IPS-20b (cell line): ENCODE measurements at regions not wholly inside any gene's neighbourhood (a gene's known extent, or its start where the extent isn't known, plus 50 kb on each side); places are given as distances from the start of the nearest gene placed in this dataset.

Experiments used
- H3K27ac ChIP-seq: one replicate; pipeline ENCODE4 v1.5.1; 2013; ENCODE audit warnings: low read length
- H3K27me3 ChIP-seq: 2 replicates; pipeline ENCODE4 v1.6.1; 2013; ENCODE audit warnings: mild to moderate bottlenecking, low read length, inconsistent platforms; ENCODE audit not compliant: insufficient read depth
- H3K36me3 ChIP-seq: 2 replicates; pipeline ENCODE4 v1.6.1; 2013; ENCODE audit warnings: low read depth, mild to moderate bottlenecking, inconsistent platforms, low read length, moderate library complexity; ENCODE audit not compliant: insufficient read depth
- H3K4me1 ChIP-seq: 2 replicates; pipeline ENCODE4 v1.6.1; 2013; ENCODE audit warnings: mild to moderate bottlenecking, control low read depth, inconsistent platforms, low read length, moderate library complexity; ENCODE audit not compliant: insufficient read depth
- H3K4me3 ChIP-seq: 2 replicates; pipeline ENCODE4 v1.5.1; 2013; ENCODE audit warnings: mild to moderate bottlenecking, low read length, inconsistent platforms
- H3K9ac ChIP-seq: 2 replicates; pipeline ENCODE4 v1.6.1; 2013; ENCODE audit warnings: low read depth, mild to moderate bottlenecking, inconsistent platforms, low read length, moderate library complexity
- H3K9me3 ChIP-seq: 2 replicates; pipeline ENCODE4 v1.6.1; 2013; ENCODE audit warnings: mild to moderate bottlenecking, low read depth, low read length, inconsistent platforms; ENCODE audit not compliant: insufficient read depth

- Histone ChIP-seq H3K27me3 (no peaks in the 10 kb centered on the region), H3K9ac (no peak overlapping the region), H3K27ac (no peak overlapping the region), H3K9me3 (no peaks in the 10 kb centered on the region), H3K36me3 (no peaks in the 10 kb centered on the region), H3K4me1 (no peaks in the 10 kb centered on the region), H3K4me3 (no peak overlapping the region)
These were observed 592.5 kb downstream of the PCDH18 start for GRCh38 chr4:136939781-136940180.

GRCh38 chr4:136935871-136936270 is 596.4 kb downstream of the PCDH18 start:
- H3K27ac ChIP-seq = no peak overlapping the region
- H3K27me3 ChIP-seq = no peaks in the 10 kb centered on the region
- no peaks in the 10 kb centered on the region for H3K9me3 ChIP-seq
- no peak overlapping the region for H3K9ac ChIP-seq
- H3K36me3 ChIP-seq = no peaks in the 10 kb centered on the region
- no peaks in the 10 kb centered on the region for H3K4me1 ChIP-seq
- H3K4me3 ChIP-seq = no peak overlapping the region

GRCh38 chr4:136935305-136935704 is 597.0 kb downstream of the PCDH18 start:
- Histone ChIP-seq H3K9ac (no peak overlapping the region), H3K27me3 (no peaks in the 10 kb centered on the region), H3K4me3 (no peak overlapping the region), H3K36me3 (no peaks in the 10 kb centered on the region), H3K9me3 (no peaks in the 10 kb centered on the region), H3K27ac (no peak overlapping the region), H3K4me1 (no peaks in the 10 kb centered on the region)

GRCh38 chr4:136934601-136935000 is 597.7 kb downstream of the PCDH18 start:
- Histone ChIP-seq H3K4me3 (no peak overlapping the region), H3K36me3 (no peaks in the 10 kb centered on the region), H3K9me3 (no peaks in the 10 kb centered on the region), H3K27ac (no peak overlapping the region), H3K4me1 (no peaks in the 10 kb centered on the region), H3K9ac (no peak overlapping the region), H3K27me3 (no peaks in the 10 kb centered on the region)

GRCh38 chr4:136931781-136932180 is 600.5 kb downstream of the PCDH18 start:
- Histone ChIP-seq H3K4me1 (no peaks in the 10 kb centered on the region), H3K27me3 (no peaks in the 10 kb centered on the region), H3K27ac (no peak overlapping the region), H3K4me3 (no peak overlapping the region), H3K9ac (no peak overlapping the region), H3K36me3 (no peaks in the 10 kb centered on the region), H3K9me3 (no peaks in the 10 kb centered on the region)

GRCh38 chr4:136928957-136929411 is 603.3 kb downstream of the PCDH18 start:
- Histone ChIP-seq H3K36me3 (no peaks in the 10 kb centered on the region), H3K4me1 (no peaks in the 10 kb centered on the region), H3K4me3 (no peak overlapping the region), H3K9ac (no peak overlapping the region), H3K9me3 (no peaks in the 10 kb centered on the region), H3K27ac (no peak overlapping the region), H3K27me3 (no peaks in the 10 kb centered on the region)

- Histone ChIP-seq H3K27ac (no peak overlapping the region), H3K4me3 (no peak overlapping the region), H3K27me3 (no peaks in the 10 kb centered on the region), H3K9ac (no peak overlapping the region), H3K9me3 (no peaks in the 10 kb centered on the region), H3K36me3 (no peaks in the 10 kb centered on the region), H3K4me1 (no peaks in the 10 kb centered on the region)
These were observed 605.1 kb downstream of the PCDH18 start for GRCh38 chr4:136927172-136927571.

- H3K27me3 ChIP-seq = no peaks in the 10 kb centered on the region
- no peak overlapping the region for H3K4me3 ChIP-seq
- H3K36me3 ChIP-seq = no peaks in the 10 kb centered on the region
- H3K27ac ChIP-seq = no peak overlapping the region
- no peaks in the 10 kb centered on the region for H3K4me1 ChIP-seq
- no peaks in the 10 kb centered on the region for H3K9me3 ChIP-seq
- no peak overlapping the region for H3K9ac ChIP-seq
These were observed 607.1 kb downstream of the PCDH18 start for GRCh38 chr4:136925203-136925602.

- no peaks in the 10 kb centered on the region for H3K27me3 ChIP-seq
- H3K4me1 ChIP-seq = no peaks in the 10 kb centered on the region
- H3K27ac ChIP-seq = no peak overlapping the region
- no peak overlapping the region for H3K9ac ChIP-seq
- H3K4me3 ChIP-seq = no peak overlapping the region
- H3K9me3 ChIP-seq = no peaks in the 10 kb centered on the region
- no peaks in the 10 kb centered on the region for H3K36me3 ChIP-seq
These were observed 610.2 kb downstream of the PCDH18 start for GRCh38 chr4:136922066-136922465.

- H3K4me1 ChIP-seq = no peaks in the 10 kb centered on the region
- H3K27me3 ChIP-seq = no peaks in the 10 kb centered on the region
- no peaks in the 10 kb centered on the region for H3K9me3 ChIP-seq
- H3K36me3 ChIP-seq = no peaks in the 10 kb centered on the region
- no peak overlapping the region for H3K9ac ChIP-seq
- H3K4me3 ChIP-seq = no peak overlapping the region
- no peak overlapping the region for H3K27ac ChIP-seq
These were observed 612.0 kb downstream of the PCDH18 start for GRCh38 chr4:136920092-136920881.

GRCh38 chr4:136918772-136919171 is 613.5 kb downstream of the PCDH18 start:
- Histone ChIP-seq H3K9me3 (no peaks in the 10 kb centered on the region), H3K27me3 (no peaks in the 10 kb centered on the region), H3K4me1 (no peaks in the 10 kb centered on the region), H3K4me3 (no peak overlapping the region), H3K27ac (no peak overlapping the region), H3K36me3 (no peaks in the 10 kb centered on the region), H3K9ac (no peak overlapping the region)

GRCh38 chr4:136917312-136918110 is 614.8 kb downstream of the PCDH18 start:
- Histone ChIP-seq H3K9me3 (no peaks in the 10 kb centered on the region), H3K4me3 (no peak overlapping the region), H3K36me3 (no peaks in the 10 kb centered on the region), H3K9ac (no peak overlapping the region), H3K4me1 (no peaks in the 10 kb centered on the region), H3K27me3 (no peaks in the 10 kb centered on the region), H3K27ac (no peak overlapping the region)
